ENCODE measurements at regions not wholly inside any gene's neighbourhood (a gene's known extent, or its start where the extent isn't known, plus 50 kb on each side); places are given as distances from the start of the nearest gene placed in this dataset.

DNA sequence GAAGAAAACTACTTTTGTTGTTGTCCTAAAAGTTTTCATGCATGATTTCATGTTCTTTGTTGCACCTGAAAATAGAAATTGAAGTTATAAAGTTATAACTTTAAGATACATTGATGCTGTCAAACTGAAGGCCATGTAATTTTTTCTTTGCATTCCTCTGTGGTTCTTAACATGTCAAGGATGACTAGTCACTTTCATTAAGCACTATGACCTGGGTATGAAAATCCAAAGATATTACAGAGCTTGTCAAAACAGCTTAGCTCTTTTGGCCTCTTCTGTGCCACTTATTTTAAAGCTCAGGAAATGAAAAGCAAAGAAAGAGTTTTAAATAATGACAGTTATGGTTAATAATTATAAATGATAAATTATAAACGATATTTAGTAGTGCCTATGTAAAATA lies 241.6 kb upstream of the CACNA2D1 start:
- TF ChIP-seq, protein P1, sequence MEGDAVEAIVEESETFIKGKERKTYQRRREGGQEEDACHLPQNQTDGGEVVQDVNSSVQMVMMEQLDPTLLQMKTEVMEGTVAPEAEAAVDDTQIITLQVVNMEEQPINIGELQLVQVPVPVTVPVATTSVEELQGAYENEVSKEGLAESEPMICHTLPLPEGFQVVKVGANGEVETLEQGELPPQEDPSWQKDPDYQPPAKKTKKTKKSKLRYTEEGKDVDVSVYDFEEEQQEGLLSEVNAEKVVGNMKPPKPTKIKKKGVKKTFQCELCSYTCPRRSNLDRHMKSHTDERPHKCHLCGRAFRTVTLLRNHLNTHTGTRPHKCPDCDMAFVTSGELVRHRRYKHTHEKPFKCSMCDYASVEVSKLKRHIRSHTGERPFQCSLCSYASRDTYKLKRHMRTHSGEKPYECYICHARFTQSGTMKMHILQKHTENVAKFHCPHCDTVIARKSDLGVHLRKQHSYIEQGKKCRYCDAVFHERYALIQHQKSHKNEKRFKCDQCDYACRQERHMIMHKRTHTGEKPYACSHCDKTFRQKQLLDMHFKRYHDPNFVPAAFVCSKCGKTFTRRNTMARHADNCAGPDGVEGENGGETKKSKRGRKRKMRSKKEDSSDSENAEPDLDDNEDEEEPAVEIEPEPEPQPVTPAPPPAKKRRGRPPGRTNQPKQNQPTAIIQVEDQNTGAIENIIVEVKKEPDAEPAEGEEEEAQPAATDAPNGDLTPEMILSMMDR (conservative IDR thresholded peaks at IDR 0.05; ENCODE audit: low read depth, low read length) = no peak
- H3K4me3 ChIP-seq (ENCODE audit: low read length) = no peak overlapping the region
- DNase-seq (ENCODE audit: low read depth) = peak; percentile 26

DNA sequence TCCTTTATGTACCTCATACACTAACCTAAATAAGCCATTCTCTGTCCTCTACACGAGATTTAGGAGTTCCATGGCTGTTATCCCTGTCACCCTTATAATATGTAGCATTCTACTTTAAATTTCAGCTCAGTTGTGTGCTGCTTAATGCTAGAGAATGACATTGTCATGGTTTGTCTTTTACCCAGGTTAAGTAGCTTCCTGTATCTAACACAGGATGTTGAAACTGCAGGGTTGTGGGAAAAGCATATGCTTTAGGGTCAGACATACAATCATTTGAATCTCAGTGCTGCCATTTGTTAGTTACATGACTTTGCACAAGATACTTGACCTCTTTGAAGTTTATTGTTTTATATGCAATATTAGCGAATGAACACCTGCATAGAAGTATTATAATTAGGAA lies 235.1 kb upstream of the CACNA2D1 start:
- TF ChIP-seq, protein P1 (conservative IDR thresholded peaks at IDR 0.05; ENCODE audit: low read depth, low read length) = no peak
- no peak for DNase-seq (ENCODE audit: low read depth)
- H3K4me3 ChIP-seq (ENCODE audit: low read length) = no peak overlapping the region

DNA sequence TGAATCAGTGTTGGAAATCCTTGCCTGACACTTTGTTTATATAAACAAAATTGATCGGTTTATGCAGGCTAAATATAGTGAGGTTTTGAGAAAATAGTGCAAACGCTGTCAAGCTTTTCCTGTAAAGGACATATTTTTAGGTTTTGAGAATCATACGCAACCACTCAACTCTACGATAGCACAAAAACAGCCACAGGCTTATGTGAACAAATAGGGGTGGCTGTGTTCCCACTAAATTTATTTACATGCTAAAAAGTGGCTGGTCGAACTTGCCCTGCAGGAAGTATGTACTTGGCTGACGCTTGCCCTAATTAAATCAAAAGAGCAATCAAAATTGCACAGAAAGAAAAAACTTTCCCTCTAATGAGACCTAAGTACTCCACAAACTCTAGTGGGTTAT lies 234.7 kb upstream of the CACNA2D1 start:
- TF ChIP-seq, protein P1 (conservative IDR thresholded peaks at IDR 0.05; ENCODE audit: low read depth, low read length) = no peak
- DNase-seq (ENCODE audit: low read depth) = no peak
- H3K4me3 ChIP-seq (ENCODE audit: low read length) = no peak overlapping the region

DNA sequence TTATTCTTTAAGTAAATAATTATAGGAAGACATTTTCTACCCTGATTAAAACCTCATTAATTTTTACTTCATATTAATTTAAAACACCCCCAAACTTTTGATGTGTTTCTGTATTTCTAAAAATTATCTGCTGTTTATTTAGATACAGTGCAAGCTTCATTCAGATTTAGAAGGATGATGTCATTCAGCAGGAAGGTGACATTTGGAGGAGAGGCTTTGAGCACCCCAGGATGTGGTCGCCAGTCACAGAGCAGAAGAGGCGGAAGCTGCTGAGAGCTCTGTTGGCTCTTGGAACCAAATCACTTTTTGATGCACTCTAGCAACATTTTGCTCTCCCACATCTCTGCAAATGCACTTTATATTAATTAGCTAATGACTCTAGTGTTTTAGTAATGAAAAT lies 233.9 kb upstream of the CACNA2D1 start:
- no peak overlapping the region for H3K4me3 ChIP-seq (ENCODE audit: low read length)
- TF ChIP-seq, protein P1 (conservative IDR thresholded peaks at IDR 0.05; ENCODE audit: low read depth, low read length) = no peak
- no peak for DNase-seq (ENCODE audit: low read depth)

DNA sequence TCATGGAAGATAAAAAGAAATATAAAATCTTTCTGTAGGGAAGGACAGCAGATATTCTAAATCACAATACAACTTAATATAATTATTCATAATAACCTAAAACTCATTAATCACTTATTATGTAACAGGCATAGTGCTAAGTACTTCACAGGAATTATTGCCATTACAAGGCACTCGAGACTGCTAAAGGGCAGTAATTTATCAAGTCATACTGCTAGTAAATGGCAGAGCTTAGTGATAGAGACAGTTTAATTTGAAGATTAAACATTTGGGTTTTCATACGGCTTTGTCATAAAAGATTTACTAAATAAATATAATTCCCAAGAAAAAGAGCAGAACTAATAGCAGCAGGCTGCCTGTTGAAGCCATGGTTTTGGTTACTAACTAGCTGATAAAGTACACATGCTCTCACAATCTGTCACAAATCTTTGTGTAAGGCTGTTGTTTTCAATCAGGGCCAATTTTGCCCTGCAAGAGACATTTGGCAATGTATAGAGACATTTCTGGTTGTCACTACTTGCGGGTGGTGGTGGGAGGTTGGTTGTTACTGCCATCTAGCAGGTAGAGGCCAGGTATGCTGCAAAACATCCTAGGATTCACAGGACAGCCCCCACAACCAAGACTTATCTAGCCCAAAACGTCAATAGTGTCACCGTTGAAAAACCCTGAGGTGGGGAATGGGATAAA lies 233.3 kb upstream of the CACNA2D1 start:
- TF ChIP-seq, protein P1 (conservative IDR thresholded peaks at IDR 0.05; ENCODE audit: low read depth, low read length) = no peak
- no peak for DNase-seq (ENCODE audit: low read depth)
- H3K4me3 ChIP-seq (ENCODE audit: low read length) = no peak overlapping the region

DNA sequence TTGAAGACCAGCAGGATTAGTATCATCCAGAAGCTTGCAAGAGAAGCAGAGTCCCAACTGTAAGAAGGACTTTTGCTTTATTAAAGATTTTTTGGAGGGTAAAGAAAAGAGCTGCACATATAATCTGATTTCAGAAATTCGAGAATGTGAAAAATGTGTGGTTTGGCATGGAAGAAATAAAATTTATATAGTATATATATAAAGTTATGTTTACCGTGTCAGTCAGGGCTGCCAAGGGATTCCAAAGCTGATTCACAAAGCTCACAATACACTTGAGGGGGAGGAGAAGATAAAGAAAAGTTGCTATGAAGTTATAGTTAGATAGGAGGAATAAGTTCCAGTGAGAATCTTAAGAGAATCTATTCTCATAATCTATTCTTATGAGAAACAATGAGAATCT lies 231.8 kb upstream of the CACNA2D1 start:
- no peak overlapping the region for H3K4me3 ChIP-seq (ENCODE audit: low read length)
- TF ChIP-seq, protein P1 (conservative IDR thresholded peaks at IDR 0.05; ENCODE audit: low read depth, low read length) = no peak
- peak; percentile 46 for DNase-seq (ENCODE audit: low read depth)

DNA sequence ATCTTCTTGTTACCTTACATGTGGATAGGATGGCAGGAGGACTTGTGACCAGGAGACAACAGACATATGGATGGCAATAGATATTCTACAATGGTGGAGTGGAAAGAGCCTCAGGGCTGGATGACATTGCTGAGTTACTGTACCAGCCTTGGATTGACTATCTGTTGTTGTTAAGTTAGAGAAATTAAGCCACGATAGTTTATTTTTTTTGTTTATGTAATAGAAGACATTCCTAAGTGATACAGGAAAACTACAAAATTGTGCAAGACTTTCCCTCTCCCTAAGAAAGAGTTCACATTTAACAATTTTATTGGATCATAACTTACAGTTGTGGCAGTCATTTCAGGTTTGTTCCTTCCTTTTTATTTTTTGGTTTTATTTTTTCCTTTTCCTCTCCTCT lies 230.7 kb upstream of the CACNA2D1 start:
- DNase-seq (ENCODE audit: low read depth) = no peak
- TF ChIP-seq, protein P1 (conservative IDR thresholded peaks at IDR 0.05; ENCODE audit: low read depth, low read length) = no peak
- H3K4me3 ChIP-seq (ENCODE audit: low read length) = no peak overlapping the region
